Spleen (tissue), 11 donors: ENCODE measurements at regions not wholly inside any gene's neighbourhood (a gene's known extent, or its start where the extent isn't known, plus 50 kb on each side); places are given as distances from the start of the nearest gene placed in this dataset.

Experiments
- DNase-seq: peaks from one replicate; pipeline ENCODE4 v3.0.0-alpha.2; 2020
- H3K27ac ChIP-seq, 8 donors: fragments of 200-600 bp; sonication (generic) in 7 of 8; 1 replicate in 4 of 8; 2 replicates in 4 of 8; pipeline versions ENCODE4 v1.5.0 to v1.8.0; 2016 to 2021; ENCODE audit warnings: inconsistent platforms in 4 of 8, mild to moderate bottlenecking in 4 of 8, moderate library complexity in 1 of 8
- H3K27me3 ChIP-seq, 7 donors: fragments of 200-600 bp; sonication (generic) in 6 of 7; replicated peaks in 1 of 7; 1 replicate in 4 of 7; 2 replicates in 3 of 7; pipeline versions ENCODE4 v1.5.0 to v1.8.0; 2016 to 2021; ENCODE audit warnings: inconsistent platforms in 3 of 7, mild to moderate bottlenecking in 1 of 7
- H3K36me3 ChIP-seq, 6 donors: fragments of 200-600 bp; sonication (generic) in 5 of 6; 1 replicate in 4 of 6; 2 replicates in 2 of 6; pipeline versions ENCODE4 v1.5.0 to v1.8.0; 2016 to 2021; ENCODE audit warnings: inconsistent platforms in 2 of 6
- H3K4me1 ChIP-seq, 6 donors: fragments of 200-600 bp; sonication (generic) in 5 of 6; 1 replicate in 3 of 6; 2 replicates in 3 of 6; pipeline versions ENCODE4 v1.5.0 to v1.8.0; 2016 to 2021; ENCODE audit warnings: inconsistent platforms in 3 of 6
- H3K4me3 ChIP-seq, 8 donors: fragments of 200-600 bp; sonication (generic) in 7 of 8; 1 replicate in 4 of 8; 2 replicates in 4 of 8; pipeline versions ENCODE4 v1.5.0 to v1.8.0; 2016 to 2021; ENCODE audit warnings: inconsistent platforms in 4 of 8, mild to moderate bottlenecking in 4 of 8, moderate library complexity in 2 of 8
- H3K9me3 ChIP-seq, 8 donors: fragments of 200-600 bp; sonication (generic) in 7 of 8; 1 replicate in 4 of 8; 2 replicates in 4 of 8; pipeline versions ENCODE4 v1.5.0 to v1.8.0; 2016 to 2021; ENCODE audit warnings: inconsistent platforms in 4 of 8
- POLR2A ChIP-seq, 3 donors: fragments of 450-650 bp; IDR thresholded peaks; one replicate each; pipeline ENCODE4 v1.5.1; 2017; ENCODE audit warnings: antibody characterized with exemption in 3 of 3, mild to moderate bottlenecking in 1 of 3
- POLR2AphosphoS5 ChIP-seq, 3 donors: sonication (generic); formaldehyde crosslinking; IDR thresholded peaks; one replicate each; pipeline ENCODE4 v1.5.1; 2017; ENCODE audit warnings: antibody characterized with exemption in 3 of 3
- WGBS, 5 donors: extraction: QIAGEN DNeasy Blood & Tissue Kit in 3 of 5; methylation state at CpG; one replicate each; pipeline versions ENCODE4 v1.1.5 to v1.1.7; 2013 to 2018; 5-methylcytosine and 5-hydroxymethylcytosine counted together
- intact Hi-C: fragments of 100-400 bp; cut with DNase I; formaldehyde crosslinking; loops from one replicate; pipeline ENCODE4 v1.15.0; 2023; ENCODE audit warnings: low total_unique reads
- TF ChIP-seq, protein P1 (sequence below), 11 experiments: fragments of 200-600 bp in 7 of 11; fragments of 450-650 bp in 4 of 11; sonication (generic) in 4 of 11; IDR thresholded peaks in 8 of 11; conservative IDR thresholded peaks in 3 of 11; 1 replicate in 7 of 11; 2 replicates in 4 of 11; pipeline versions ENCODE4 v1.4.0 to v1.8.0; 2016 to 2021; ENCODE audit warnings: antibody characterized with exemption in 11 of 11, inconsistent platforms in 4 of 11, mild to moderate bottlenecking in 1 of 11
- donor health status: healthy with polysubstance abuse.
- donor health status: DM: no; HTN: no; CAD: no; lungs with moderate emphysema.
- donor health status: DM: no; HTN: no; CAD: no.
- donor health status: Bipolar disorder and iron deficiency.
- donor health status: healthy.
- donor health status: DM: no; HTN: no; CAD: no.
- donor health status: DM: yes; HTN: yes; CAD: no.

- 58 to 81% (median 74%) methylated on average over 2 of the region's 2 CpGs for WGBS, 5 donors
- TF ChIP-seq POLR2A (IDR thresholded peaks at IDR 0.05) = no peak
- H3K27ac ChIP-seq = no peak overlapping the region
- H3K9me3 ChIP-seq = no peaks in the 10 kb centered on the region
- H3K27me3 ChIP-seq = no peaks in the 10 kb centered on the region
- no peak overlapping the region for H3K4me3 ChIP-seq
- H3K36me3 ChIP-seq = no peaks in the 10 kb centered on the region
- no peaks in the 10 kb centered on the region for H3K4me1 ChIP-seq
- no peak for DNase-seq
- intact Hi-C loops = no loop called here
Measured at GRCh38 chr6:79150733-79151132, 72.7 kb upstream of the PHIP start.

DNA sequence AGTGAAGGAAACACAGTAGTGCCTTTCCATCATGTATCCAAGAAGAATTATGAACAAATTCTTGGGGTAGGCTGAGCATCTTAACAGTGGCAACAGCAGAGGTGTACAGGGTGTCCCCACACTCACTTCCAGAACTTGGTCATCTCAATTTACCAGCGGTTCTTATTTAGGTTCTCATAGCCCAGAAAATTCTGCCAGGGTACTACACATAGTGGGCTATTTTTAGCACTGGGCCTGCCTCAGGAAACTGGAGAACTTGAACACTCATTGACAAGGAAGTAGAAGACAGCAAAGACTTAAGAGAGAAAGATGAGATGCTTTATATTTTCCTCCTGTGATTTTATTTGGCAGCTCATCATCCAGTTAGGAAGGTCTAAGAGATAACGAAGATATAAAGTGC, 71.8 kb upstream of the PHIP start:
- H3K36me3 ChIP-seq = no peaks in the 10 kb centered on the region
- no peaks in the 10 kb centered on the region for H3K4me1 ChIP-seq
- H3K27ac ChIP-seq = no peak overlapping the region
- intact Hi-C loops = no loop called here
- TF ChIP-seq POLR2A (IDR thresholded peaks at IDR 0.05) = no peak
- no peak for TF ChIP-seq POLR2AphosphoS5 (IDR thresholded peaks at IDR 0.05)
- TF ChIP-seq, protein P1, sequence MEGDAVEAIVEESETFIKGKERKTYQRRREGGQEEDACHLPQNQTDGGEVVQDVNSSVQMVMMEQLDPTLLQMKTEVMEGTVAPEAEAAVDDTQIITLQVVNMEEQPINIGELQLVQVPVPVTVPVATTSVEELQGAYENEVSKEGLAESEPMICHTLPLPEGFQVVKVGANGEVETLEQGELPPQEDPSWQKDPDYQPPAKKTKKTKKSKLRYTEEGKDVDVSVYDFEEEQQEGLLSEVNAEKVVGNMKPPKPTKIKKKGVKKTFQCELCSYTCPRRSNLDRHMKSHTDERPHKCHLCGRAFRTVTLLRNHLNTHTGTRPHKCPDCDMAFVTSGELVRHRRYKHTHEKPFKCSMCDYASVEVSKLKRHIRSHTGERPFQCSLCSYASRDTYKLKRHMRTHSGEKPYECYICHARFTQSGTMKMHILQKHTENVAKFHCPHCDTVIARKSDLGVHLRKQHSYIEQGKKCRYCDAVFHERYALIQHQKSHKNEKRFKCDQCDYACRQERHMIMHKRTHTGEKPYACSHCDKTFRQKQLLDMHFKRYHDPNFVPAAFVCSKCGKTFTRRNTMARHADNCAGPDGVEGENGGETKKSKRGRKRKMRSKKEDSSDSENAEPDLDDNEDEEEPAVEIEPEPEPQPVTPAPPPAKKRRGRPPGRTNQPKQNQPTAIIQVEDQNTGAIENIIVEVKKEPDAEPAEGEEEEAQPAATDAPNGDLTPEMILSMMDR (IDR thresholded peaks at IDR 0.05 in 8 of 11, conservative IDR thresholded peaks at IDR 0.05 in 3 of 11) = no peak
- no peaks in the 10 kb centered on the region for H3K9me3 ChIP-seq
- no peak for DNase-seq
- 58 to 73% (median 66%) methylated on average over 2 of the region's 2 CpGs for WGBS, 5 donors
- no peaks in the 10 kb centered on the region for H3K27me3 ChIP-seq
- H3K4me3 ChIP-seq = no peak overlapping the region

- Histone ChIP-seq H3K36me3 (no peaks in the 10 kb centered on the region), H3K27me3 (no peaks in the 10 kb centered on the region), H3K4me3 (no peak overlapping the region), H3K4me1 (no peaks in the 10 kb centered on the region), H3K9me3 (no peaks in the 10 kb centered on the region), H3K27ac (no peak overlapping the region)
- TF ChIP-seq, protein P1 (IDR thresholded peaks at IDR 0.05 in 8 of 11, conservative IDR thresholded peaks at IDR 0.05 in 3 of 11) = no peak
- TF ChIP-seq POLR2A (IDR thresholded peaks at IDR 0.05) (no peak), POLR2AphosphoS5 (IDR thresholded peaks at IDR 0.05) (no peak)
- intact Hi-C loops = no loop called here
- DNase-seq = no peak
- 66 to 87% (median 82%) methylated on average over 1 of the region's 1 CpG for WGBS, 5 donors
Measured at GRCh38 chr6:79146421-79146820, 68.4 kb upstream of the PHIP start.

GRCh38 chr6:79145301-79145700, 67.2 kb upstream of the PHIP start:
- intact Hi-C loops = no loop called here
- no peaks in the 10 kb centered on the region for H3K36me3 ChIP-seq

More at GRCh38 chr6:79145301-79145700, 67.2 kb upstream of the PHIP start:
- Histone ChIP-seq H3K4me1 (no peaks in the 10 kb centered on the region), H3K27ac (no peak overlapping the region), H3K9me3 (no peaks in the 10 kb centered on the region), H3K27me3 (no peaks in the 10 kb centered on the region), H3K4me3 (no peak overlapping the region)
- TF ChIP-seq, protein P1 (IDR thresholded peaks at IDR 0.05 in 8 of 11, conservative IDR thresholded peaks at IDR 0.05 in 3 of 11) = no peak
- TF ChIP-seq POLR2A (IDR thresholded peaks at IDR 0.05) = no peak
- no peak for TF ChIP-seq POLR2AphosphoS5 (IDR thresholded peaks at IDR 0.05)
- DNase-seq = no peak
